IMR-90 (cell line): ENCODE measurements at regions not wholly inside any gene's neighbourhood (a gene's known extent, or its start where the extent isn't known, plus 50 kb on each side); places are given as distances from the start of the nearest gene placed in this dataset.

Source experiments
- ATAC-seq: fragments of 200-7000 bp; cut with Tn5 transposase; 2 replicates; pipeline ENCODE4 v1.9.1; 2020; ENCODE audit warnings: low read depth, mild to moderate bottlenecking, moderate library complexity
- BruUV-seq: library from RNA; stranded (reverse); fragments of 400-500 nt; replicated peaks from 2 replicates; lab custom pipeline; 2021; lab: Mats Ljungman, UMichigan
- CTCF ChIA-PET: fragments of 300-600 bp; formaldehyde crosslinking; extraction: SDS; loops from one replicate; lab custom pipeline; 2021; ENCODE audit warnings: antibody characterized with exemption; lab: Yijun Ruan, JAX
- POLR2A ChIA-PET: fragments of 300-600 bp; sonication (Branson Sonifier 250); formaldehyde crosslinking; loops from one replicate; lab custom pipeline; 2022; ENCODE audit warnings: antibody characterized with exemption; ENCODE audit not compliant: unreplicated experiment; lab: Charles Lee
- DNase-seq: peaks from one replicate; pipeline ENCODE4 v3.0.0; 2013
- H2AFZ ChIP-seq: replicated peaks from 2 replicates; pipeline ENCODE3; 2013; ENCODE audit warnings: low read length, mild to moderate bottlenecking; ENCODE audit not compliant: poor library complexity
- H2AK5ac ChIP-seq: 2 replicates; pipeline ENCODE4 v1.6.1; 2013; ENCODE audit warnings: low read depth, low read length, inconsistent platforms
- H2AK9ac ChIP-seq: replicated peaks from 2 replicates; pipeline ENCODE3; 2013; ENCODE audit warnings: mild to moderate bottlenecking, low read depth, low read length, moderate library complexity; ENCODE audit not compliant: poor library complexity
- H2BK120ac ChIP-seq: 2 replicates; pipeline ENCODE4 v1.6.1; 2013; ENCODE audit warnings: low read depth, low read length, inconsistent platforms
- H2BK15ac ChIP-seq: 3 replicates; pipeline ENCODE4 v1.6.1; 2013; ENCODE audit warnings: low read depth, low read length, inconsistent platforms
- H2BK20ac ChIP-seq: 2 replicates; pipeline ENCODE4 v1.6.1; 2013; ENCODE audit warnings: low read depth, mild to moderate bottlenecking, inconsistent platforms, low read length, moderate library complexity
- H2BK5ac ChIP-seq: 2 replicates; pipeline ENCODE4 v1.6.1; 2013; ENCODE audit warnings: mild to moderate bottlenecking, low read depth, low read length, inconsistent platforms; ENCODE audit not compliant: poor library complexity, severe bottlenecking
- H3K14ac ChIP-seq: replicated peaks from 2 replicates; pipeline ENCODE4 v1.6.1; 2013; ENCODE audit warnings: low read depth, low read length, inconsistent platforms
- H3K18ac ChIP-seq: 2 replicates; pipeline ENCODE4 v1.6.1; 2013; ENCODE audit warnings: low read depth, low read length, control low read depth
- H3K23ac ChIP-seq: 2 replicates; pipeline ENCODE4 v1.6.1; 2013; ENCODE audit warnings: low read depth, low read length, inconsistent platforms
- H3K27ac ChIP-seq: 2 replicates; pipeline ENCODE4 v1.5.1; 2013; ENCODE audit warnings: mild to moderate bottlenecking, control low read depth, low read length; ENCODE audit not compliant: insufficient read depth
- H3K27me3 ChIP-seq: 2 replicates; pipeline ENCODE4 v1.6.1; 2013; ENCODE audit warnings: low read length; ENCODE audit not compliant: control insufficient read depth, insufficient read depth
- H3K36me3 ChIP-seq: 2 replicates; pipeline ENCODE4 v1.6.1; 2013; ENCODE audit warnings: low read length, mixed read lengths; ENCODE audit not compliant: control insufficient read depth, insufficient read depth
- H3K4ac ChIP-seq: 2 replicates; pipeline ENCODE4 v1.6.1; 2013; ENCODE audit warnings: low read depth, low read length, inconsistent platforms
- H3K4me1 ChIP-seq: 2 replicates; pipeline ENCODE4 v1.6.1; 2013; ENCODE audit warnings: low read length, mixed read lengths; ENCODE audit not compliant: control insufficient read depth, insufficient read depth
- H3K4me2 ChIP-seq: 2 replicates; pipeline ENCODE4 v1.6.1; 2013; ENCODE audit warnings: low read depth, mild to moderate bottlenecking, control low read depth, low read length, moderate library complexity
- H3K4me3 ChIP-seq: 2 replicates; pipeline ENCODE4 v1.5.1; 2013; ENCODE audit warnings: low read depth, mild to moderate bottlenecking, control low read depth, low read length, moderate library complexity; ENCODE audit not compliant: insufficient read depth
- H3K56ac ChIP-seq: 2 replicates; pipeline ENCODE4 v1.6.1; 2013; ENCODE audit warnings: low read length, inconsistent platforms; ENCODE audit not compliant: insufficient read depth; ENCODE audit errors: extremely low read depth
- H3K79me1 ChIP-seq, 2 experiments: 2 replicates each; pipeline ENCODE4 v1.6.1; 2013; ENCODE audit warnings: low read length in 2 of 2, inconsistent platforms in 1 of 2, low read depth in 1 of 2
- H3K9ac ChIP-seq: 2 replicates; pipeline ENCODE4 v1.6.1; 2013; ENCODE audit warnings: low read depth, low read length, control low read depth
- H3K9me1 ChIP-seq: 2 replicates; pipeline ENCODE4 v1.6.1; 2013; ENCODE audit warnings: low read length, inconsistent platforms; ENCODE audit not compliant: insufficient read depth
- H3K9me3 ChIP-seq: 2 replicates; pipeline ENCODE4 v1.6.1; 2013; ENCODE audit warnings: low read length; ENCODE audit not compliant: control insufficient read depth, insufficient read depth
- H4K20me1 ChIP-seq: 2 replicates; pipeline ENCODE4 v1.6.1; 2013; ENCODE audit warnings: low read length, inconsistent platforms; ENCODE audit not compliant: insufficient read depth
- H4K5ac ChIP-seq: 2 replicates; pipeline ENCODE4 v1.6.1; 2013; ENCODE audit warnings: mild to moderate bottlenecking, low read depth, low read length, control low read depth
- H4K8ac ChIP-seq, 2 experiments: 2 replicates each; pipeline ENCODE4 v1.6.1; 2013; ENCODE audit warnings: low read depth in 2 of 2, low read length in 2 of 2, control low read depth in 1 of 2, inconsistent platforms in 1 of 2
- H4K91ac ChIP-seq: 2 replicates; pipeline ENCODE4 v1.6.1; 2013; ENCODE audit warnings: low read depth, low read length, inconsistent platforms; ENCODE audit not compliant: insufficient read depth
- CEBPB ChIP-seq: IDR thresholded peaks from 2 replicates; pipeline ENCODE4 v1.6.1; 2012; ENCODE audit warnings: low read depth, low read length, improper control_type of control experiment
- CHD1 ChIP-seq: IDR thresholded peaks from 2 replicates; pipeline ENCODE4 v1.6.1; 2012; ENCODE audit warnings: low read depth, low read length, improper control_type of control experiment
- CTCF ChIP-seq: conservative IDR thresholded peaks from 2 replicates; pipeline ENCODE4 v1.5.1; 2012; ENCODE audit warnings: mild to moderate bottlenecking, low read depth, low read length, improper control_type of control experiment
- FOS ChIP-seq: fragments of 150-350 bp; IDR thresholded peaks from 2 replicates; pipeline ENCODE4 v1.6.1; 2016; ENCODE audit warnings: low read depth, low read length
- MAFK ChIP-seq: IDR thresholded peaks from 2 replicates; pipeline ENCODE4 v1.6.1; 2012; ENCODE audit warnings: low read depth, low read length, improper control_type of control experiment
- MAZ ChIP-seq: IDR thresholded peaks from 2 replicates; pipeline ENCODE4 v1.6.1; 2012; ENCODE audit warnings: low read depth, mild to moderate bottlenecking, low read length, improper control_type of control experiment, moderate library complexity, borderline replicate concordance
- NFE2L2 ChIP-seq: fragments of 150-350 bp; IDR thresholded peaks from 2 replicates; pipeline ENCODE4 v1.6.1; 2016; ENCODE audit warnings: low read depth, mild to moderate bottlenecking, low read length
- POLR2A ChIP-seq: IDR thresholded peaks from 2 replicates; pipeline ENCODE4 v1.6.1; 2012; ENCODE audit warnings: mild to moderate bottlenecking, low read depth, low read length
- RAD21 ChIP-seq: IDR thresholded peaks from 2 replicates; pipeline ENCODE4 v1.6.1; 2012; ENCODE audit warnings: low read length, improper control_type of control experiment
- RFX5 ChIP-seq: IDR thresholded peaks from 2 replicates; pipeline ENCODE4 v1.8.0; 2012; ENCODE audit warnings: low read depth, mild to moderate bottlenecking, low read length, moderate library complexity
- SMC3 ChIP-seq: fragments of 150-350 bp; IDR thresholded peaks from 2 replicates; pipeline ENCODE4 v1.6.1; 2016; ENCODE audit warnings: low read depth, mild to moderate bottlenecking, antibody characterized with exemption, low read length, moderate library complexity
- USF2 ChIP-seq: fragments of 150-350 bp; IDR thresholded peaks from 2 replicates; pipeline ENCODE4 v1.6.1; 2017; ENCODE audit warnings: mild to moderate bottlenecking, antibody characterized with exemption, low read length, low read depth
- WGBS, 2 experiments: methylation state at CpG; one replicate each; pipeline versions ENCODE4 v1.1.5 to v1.1.7; 2013; ENCODE audit warnings: missing lambda C conversion rate in 2 of 2; ENCODE audit not compliant: insufficient read length in 1 of 2; ENCODE audit errors: extremely low coverage in 2 of 2; 5-methylcytosine and 5-hydroxymethylcytosine counted together
- dilution Hi-C: fragments of 300-500 bp; cut with HindIII; formaldehyde crosslinking; loops from one replicate; pipeline ENCODE4 v1.14.3; 2018; ENCODE audit warnings: low sequenced_read_pairs; ENCODE audit not compliant: unreplicated experiment
- in situ Hi-C: fragments of 300-500 bp; cut with MboI; formaldehyde crosslinking; loops from 3 replicates; pipeline ENCODE4 v1.14.3; 2019; ENCODE audit warnings: low sequenced_read_pairs, inconsistent platforms, mixed read lengths
- intact Hi-C: fragments of 100-400 bp; cut with micrococcal nuclease; formaldehyde crosslinking; loops from 2 replicates; pipeline ENCODE4 v1.10.0; 2022
- TF ChIP-seq, protein P1 (sequence below): fragments of 150-350 bp; IDR thresholded peaks from 2 replicates; pipeline ENCODE4 v1.6.1; 2016; ENCODE audit warnings: low read depth, mild to moderate bottlenecking, low read length, moderate library complexity, borderline replicate concordance

DNA sequence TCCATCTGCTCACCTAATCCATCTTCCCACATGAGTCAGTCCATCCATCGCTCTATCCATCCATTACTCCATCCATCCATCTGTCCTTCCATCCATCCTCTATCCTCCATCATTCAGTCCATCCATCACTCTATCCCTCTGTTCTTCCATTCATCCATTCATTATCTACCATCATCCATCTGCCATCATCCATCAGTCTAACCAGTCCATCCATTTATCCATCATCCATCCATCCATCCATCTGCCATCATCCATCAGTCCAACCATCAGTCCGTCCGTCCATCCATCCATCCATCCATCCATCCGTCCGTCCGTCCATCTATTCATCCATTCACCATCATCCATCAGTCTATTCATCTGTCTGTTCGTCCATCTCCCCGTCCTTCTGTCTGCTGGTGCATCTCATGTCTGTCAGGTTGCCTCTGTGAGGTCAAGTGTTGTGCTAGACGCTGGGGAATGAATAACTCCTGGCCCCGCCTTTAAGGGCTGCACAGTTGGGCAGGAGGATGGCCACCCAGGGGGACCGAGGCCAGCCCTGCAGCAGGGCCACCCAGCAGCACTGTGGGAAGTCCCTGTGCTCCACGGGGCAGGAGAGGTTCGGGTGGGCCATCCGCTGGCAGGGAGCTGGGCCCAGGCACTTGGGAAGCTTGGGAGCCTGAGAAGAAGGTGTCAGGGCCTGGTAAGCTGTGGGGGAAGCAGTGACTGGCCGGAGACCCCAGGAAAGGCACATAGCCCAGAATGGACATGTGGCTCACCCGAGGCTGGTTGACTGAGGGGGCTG lies 137.1 kb downstream of the CTTN start:
- H2BK20ac ChIP-seq = no peak overlapping the region
- no peak overlapping the region for H3K9ac ChIP-seq
- no peak for TF ChIP-seq MAFK
- no peak for TF ChIP-seq SMC3
- no peak for TF ChIP-seq RAD21
- no peak for TF ChIP-seq MAZ
- TF ChIP-seq USF2 = no peak
- no peak for TF ChIP-seq CEBPB
- TF ChIP-seq, protein P1, sequence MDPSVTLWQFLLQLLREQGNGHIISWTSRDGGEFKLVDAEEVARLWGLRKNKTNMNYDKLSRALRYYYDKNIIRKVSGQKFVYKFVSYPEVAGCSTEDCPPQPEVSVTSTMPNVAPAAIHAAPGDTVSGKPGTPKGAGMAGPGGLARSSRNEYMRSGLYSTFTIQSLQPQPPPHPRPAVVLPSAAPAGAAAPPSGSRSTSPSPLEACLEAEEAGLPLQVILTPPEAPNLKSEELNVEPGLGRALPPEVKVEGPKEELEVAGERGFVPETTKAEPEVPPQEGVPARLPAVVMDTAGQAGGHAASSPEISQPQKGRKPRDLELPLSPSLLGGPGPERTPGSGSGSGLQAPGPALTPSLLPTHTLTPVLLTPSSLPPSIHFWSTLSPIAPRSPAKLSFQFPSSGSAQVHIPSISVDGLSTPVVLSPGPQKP = no peak
- no peak for TF ChIP-seq CTCF
- TF ChIP-seq POLR2A = no peak
- TF ChIP-seq NFE2L2 = no peak
- no peak for TF ChIP-seq CHD1
- no peak for TF ChIP-seq RFX5
- TF ChIP-seq FOS = no peak
- H4K5ac ChIP-seq = no peak overlapping the region
- DNase-seq (no peak), ATAC-seq (no peak)
- POLR2A ChIA-PET = no interaction called here
- no peaks in the 10 kb centered on the region for H3K4me1 ChIP-seq
- CTCF ChIA-PET = no interaction called here
- H2BK120ac ChIP-seq = no peak overlapping the region
- no peak overlapping the region for H3K18ac ChIP-seq
- H2AFZ ChIP-seq = no peak overlapping the region
- no peak overlapping the region for H3K14ac ChIP-seq
- no peaks in the 10 kb centered on the region for H3K9me1 ChIP-seq
- WGBS, 2 experiments = 64 to 100% methylated on average over 1 to 4 of the region's 16 CpGs
- H2AK5ac ChIP-seq = no peak overlapping the region
- H2BK5ac ChIP-seq = no peak overlapping the region
- no peak overlapping the region for H3K4me2 ChIP-seq
- no peak overlapping the region for H3K23ac ChIP-seq
- H3K56ac ChIP-seq = no peak overlapping the region
- no peak overlapping the region for H4K91ac ChIP-seq
- no peak overlapping the region for H2BK15ac ChIP-seq
- no peaks in the 10 kb centered on the region for H3K36me3 ChIP-seq
- BruUV-seq = no TSS peak
- H2AK9ac ChIP-seq = no peak overlapping the region
- in situ Hi-C loops = no loop called here
- no peak overlapping the region for H3K27ac ChIP-seq
- dilution Hi-C loops = no loop called here
- H3K79me1 ChIP-seq = no peaks in the 10 kb centered on the region
- H4K20me1 ChIP-seq = no peaks in the 10 kb centered on the region; the same call in 1 of the 2 replicates
- no peak overlapping the region for H3K4ac ChIP-seq
- no peak overlapping the region for H3K4me3 ChIP-seq
- H3K27me3 ChIP-seq = no peaks in the 10 kb centered on the region
- H4K8ac ChIP-seq = no peak overlapping the region
- H3K9me3 ChIP-seq = peaks cover 4% of the 10 kb centered on the region; the same call in 1 of the 2 replicates
- intact Hi-C loops = no loop called here
